Stomach (tissue), 8 donors: ENCODE measurements at regions not wholly inside any gene's neighbourhood (a gene's known extent, or its start where the extent isn't known, plus 50 kb on each side); places are given as distances from the start of the nearest gene placed in this dataset.
"Not testable (repeated sequence)": the region's sequence is repeated elsewhere in the genome, so short reads cannot be mapped to it uniquely, and the experiment has no call there.

Experiments
- DNase-seq, 2 donors: peaks; one replicate each; pipeline versions ENCODE4 v3.0.0 to v3.0.0-alpha.2; 2013 to 2019
- H3K27ac ChIP-seq, 5 donors: fragments of 200-600 bp in 4 of 5; sonication (generic) in 4 of 5; one replicate each; pipeline ENCODE4 v1.5.1; 2013 to 2019; ENCODE audit warnings: mild to moderate bottlenecking in 1 of 5, moderate library complexity in 1 of 5
- H3K27me3 ChIP-seq, 3 donors: fragments of 200-600 bp; sonication (generic); one replicate each; pipeline ENCODE4 v1.5.1; 2017 to 2019; ENCODE audit warnings: mixed run types in 1 of 3
- H3K36me3 ChIP-seq, 4 donors: fragments of 200-600 bp; sonication (generic); 1 replicate in 3 of 4; 2 replicates in 1 of 4; pipeline ENCODE4 v1.5.1; 2016 to 2019
- H3K4me1 ChIP-seq, 4 donors: fragments of 200-600 bp; sonication (generic); one replicate each; pipeline ENCODE4 v1.5.1; 2016 to 2019
- H3K4me3 ChIP-seq, 4 donors: fragments of 200-600 bp; sonication (generic) in 3 of 4; one replicate each; pipeline ENCODE4 v1.5.1; 2016 to 2019; ENCODE audit warnings: mild to moderate bottlenecking in 1 of 4
- H3K9me3 ChIP-seq, 4 donors: fragments of 200-600 bp; sonication (generic); one replicate each; pipeline ENCODE4 v1.5.1; 2016 to 2019
- EP300 ChIP-seq: sonication (generic); formaldehyde crosslinking; IDR thresholded peaks from one replicate; pipeline ENCODE4 v1.6.1; 2017; ENCODE audit warnings: antibody characterized with exemption
- POLR2A ChIP-seq, 4 donors: fragments of 450-650 bp; IDR thresholded peaks; one replicate each; pipeline ENCODE4 v1.6.1; 2016; ENCODE audit warnings: antibody characterized with exemption in 4 of 4, control low read depth in 2 of 4, mild to moderate bottlenecking in 1 of 4, moderate library complexity in 1 of 4
- POLR2AphosphoS5 ChIP-seq, 3 donors: sonication (generic); formaldehyde crosslinking; IDR thresholded peaks; one replicate each; pipeline ENCODE4 v1.6.1; 2016; ENCODE audit warnings: antibody characterized with exemption in 3 of 3
- WGBS, 5 donors: extraction: QIAGEN DNeasy Blood & Tissue Kit in 3 of 5; methylation state at CpG; one replicate each; pipeline versions ENCODE4 v1.1.5 to v1.1.7; 2013 to 2018; 5-methylcytosine and 5-hydroxymethylcytosine counted together
- intact Hi-C: fragments of 100-400 bp; cut with DNase I; formaldehyde crosslinking; loops from one replicate; pipeline ENCODE4 v1.15.1; 2023; ENCODE audit warnings: low total_unique reads
- TF ChIP-seq, protein P1 (sequence below), 7 experiments: fragments of 450-650 bp in 4 of 7; fragments of 200-600 bp in 3 of 7; sonication (generic) in 3 of 7; IDR thresholded peaks; one replicate each; pipeline ENCODE4 v1.5.1; 2016 to 2019; ENCODE audit warnings: antibody characterized with exemption in 7 of 7, control low read depth in 2 of 7, mild to moderate bottlenecking in 1 of 7
- donor health status: healthy with polysubstance abuse.
- donor health status: Bipolar disorder and iron deficiency.
- donor health status: healthy.

DNA sequence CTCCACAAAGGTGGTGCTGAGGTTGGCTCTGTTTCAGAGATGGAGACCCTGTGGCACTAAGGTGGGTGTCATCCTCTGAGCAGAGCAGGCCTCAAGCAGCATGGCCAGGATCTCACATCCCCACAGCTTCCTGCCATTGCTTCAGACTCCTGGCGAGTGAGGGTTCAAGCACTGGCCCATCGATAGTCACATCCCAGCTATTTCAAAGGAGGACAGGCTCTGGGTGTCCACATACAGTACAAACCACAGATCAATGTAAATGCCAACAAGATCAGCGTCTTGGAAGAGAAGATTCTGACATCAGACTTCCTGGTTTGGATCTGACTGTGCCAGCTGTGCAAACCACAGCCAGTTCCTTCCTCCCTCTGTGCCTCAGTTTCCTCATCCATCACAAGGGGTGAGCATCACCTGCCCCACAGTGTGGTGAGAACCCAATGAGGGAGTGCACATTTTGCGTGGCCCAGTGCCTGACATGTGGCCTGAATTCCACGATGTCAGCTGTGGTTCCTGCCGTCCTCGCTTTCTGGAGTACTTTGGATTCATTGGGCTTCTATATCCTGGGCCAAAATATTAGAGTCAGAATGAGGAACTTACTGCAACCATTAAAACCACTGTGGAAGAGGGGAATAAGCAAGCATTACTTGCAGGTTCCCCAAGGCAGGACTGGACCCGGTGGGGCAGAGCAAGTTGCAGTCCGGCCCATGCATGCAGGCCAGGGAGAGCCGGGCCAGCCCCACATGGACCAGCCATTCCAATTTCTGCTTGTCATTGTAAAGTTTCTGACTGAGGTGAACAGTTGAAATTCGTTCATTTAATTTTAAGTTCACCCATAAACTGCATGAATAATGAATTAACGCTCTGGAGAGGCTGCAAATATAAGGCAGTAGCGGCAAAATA is 236.0 kb downstream of the TTLL2 start:
- 87 to 93% (median 89%) methylated on average over 10 to 13 of the region's 13 CpGs for WGBS, 5 donors
- no peak overlapping the region for H3K27ac ChIP-seq

DNA sequence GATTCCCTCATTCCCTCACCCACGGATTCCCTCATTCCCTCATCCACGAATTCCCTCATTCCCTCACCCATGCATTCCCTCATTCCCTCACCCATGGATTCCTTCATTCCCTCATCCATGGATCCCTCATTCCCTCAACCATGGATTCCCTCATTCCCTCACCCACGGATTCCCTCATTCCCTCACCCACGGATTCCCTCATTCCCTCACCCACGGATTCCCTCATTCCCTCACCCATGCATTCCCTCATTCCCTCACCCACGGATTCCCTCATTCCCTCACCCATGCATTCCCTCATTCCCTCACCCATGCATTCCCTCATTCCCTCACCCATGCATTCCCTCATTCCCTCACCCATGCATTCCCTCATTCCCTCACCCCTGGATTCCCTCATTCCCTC is 238.0 kb downstream of the TTLL2 start:
- H3K36me3 ChIP-seq, H3K4me3 ChIP-seq, H3K27ac ChIP-seq, DNase-seq, intact Hi-C loops, H3K9me3 ChIP-seq: not testable (repeated sequence)
- Histone ChIP-seq H3K4me1 (peaks cover 0 to 18% (median 12%) of the 10 kb centered on the region in 4 donors), H3K27me3 (peaks cover 0 to 12% (median 0%) of the 10 kb centered on the region in 3 donors)
- 73 to 87% (median 77%) methylated on average over 6 of the region's 6 CpGs; no CpG with 5 or more reads in 1 of the 5 donors for WGBS, 5 donors

More for the DNA sequence above, 236.0 kb downstream of the TTLL2 start:
- intact Hi-C loops, result no loop called here
- DNase-seq, result no peak
- peaks cover 0 to 5% (median 0%) of the 10 kb centered on the region in 3 donors for H3K27me3 ChIP-seq
- no peaks in the 10 kb centered on the region for H3K36me3 ChIP-seq
- no peak overlapping the region for H3K4me3 ChIP-seq
- peaks cover 0 to 3% (median 2%) of the 10 kb centered on the region in 4 donors for H3K4me1 ChIP-seq
- no peak for TF ChIP-seq EP300
- TF ChIP-seq POLR2AphosphoS5 (IDR thresholded peaks at IDR 0.05), result no peak
- TF ChIP-seq, protein P1, sequence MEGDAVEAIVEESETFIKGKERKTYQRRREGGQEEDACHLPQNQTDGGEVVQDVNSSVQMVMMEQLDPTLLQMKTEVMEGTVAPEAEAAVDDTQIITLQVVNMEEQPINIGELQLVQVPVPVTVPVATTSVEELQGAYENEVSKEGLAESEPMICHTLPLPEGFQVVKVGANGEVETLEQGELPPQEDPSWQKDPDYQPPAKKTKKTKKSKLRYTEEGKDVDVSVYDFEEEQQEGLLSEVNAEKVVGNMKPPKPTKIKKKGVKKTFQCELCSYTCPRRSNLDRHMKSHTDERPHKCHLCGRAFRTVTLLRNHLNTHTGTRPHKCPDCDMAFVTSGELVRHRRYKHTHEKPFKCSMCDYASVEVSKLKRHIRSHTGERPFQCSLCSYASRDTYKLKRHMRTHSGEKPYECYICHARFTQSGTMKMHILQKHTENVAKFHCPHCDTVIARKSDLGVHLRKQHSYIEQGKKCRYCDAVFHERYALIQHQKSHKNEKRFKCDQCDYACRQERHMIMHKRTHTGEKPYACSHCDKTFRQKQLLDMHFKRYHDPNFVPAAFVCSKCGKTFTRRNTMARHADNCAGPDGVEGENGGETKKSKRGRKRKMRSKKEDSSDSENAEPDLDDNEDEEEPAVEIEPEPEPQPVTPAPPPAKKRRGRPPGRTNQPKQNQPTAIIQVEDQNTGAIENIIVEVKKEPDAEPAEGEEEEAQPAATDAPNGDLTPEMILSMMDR (IDR thresholded peaks at IDR 0.05), result no peak
- peaks cover 0 to 8% (median 3%) of the 10 kb centered on the region in 4 donors for H3K9me3 ChIP-seq

DNA sequence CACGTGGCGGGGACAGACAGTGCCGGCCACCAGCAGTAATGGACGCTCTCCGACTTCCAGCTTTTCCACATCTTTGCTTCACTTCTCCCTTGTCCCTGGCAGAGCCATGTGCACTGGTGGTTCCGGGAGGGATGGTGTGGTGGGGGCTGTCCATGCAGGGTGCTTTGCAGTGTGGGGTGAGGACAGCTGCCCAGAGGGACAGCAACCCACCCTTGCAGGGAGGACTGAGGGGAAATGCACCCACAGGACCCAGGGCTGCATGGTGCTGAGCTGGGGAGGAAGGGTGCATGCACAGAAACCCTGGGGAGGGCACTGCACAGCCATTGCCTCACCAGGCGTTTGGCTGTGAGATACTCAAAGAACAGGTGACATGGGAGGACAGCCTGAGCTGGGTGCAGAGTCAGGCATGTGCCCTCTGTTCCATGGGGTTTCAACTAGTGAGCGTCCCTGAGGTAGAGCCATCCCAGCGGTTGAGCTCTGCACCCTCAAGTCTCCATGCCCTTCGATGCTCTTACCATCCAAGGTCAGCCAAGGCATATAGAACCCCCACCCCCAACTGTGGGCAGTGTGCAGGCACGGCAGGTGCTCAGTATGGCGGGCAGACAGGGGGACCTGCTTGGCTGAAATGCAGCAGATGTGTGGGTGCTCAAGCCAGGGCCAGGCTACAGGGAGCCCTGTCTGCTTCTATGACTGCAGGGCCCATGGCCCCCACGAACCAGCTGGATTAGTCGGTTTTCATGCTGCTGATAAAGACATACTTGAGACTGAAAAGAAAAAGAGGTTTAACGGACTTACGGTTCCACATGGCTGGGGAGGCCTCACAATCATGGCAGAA is 239.7 kb downstream of the TTLL2 start:
- H3K27ac ChIP-seq, result no peak overlapping the region
- H3K9me3 ChIP-seq, result no peaks in the 10 kb centered on the region
- H3K4me1 ChIP-seq, result peaks cover 0 to 18% (median 12%) of the 10 kb centered on the region in 4 donors
- TF ChIP-seq EP300, result no peak
- TF ChIP-seq POLR2A (IDR thresholded peaks at IDR 0.05), result no peak
- TF ChIP-seq POLR2AphosphoS5 (IDR thresholded peaks at IDR 0.05), result no peak
- TF ChIP-seq, protein P1 (IDR thresholded peaks at IDR 0.05), result no peak
- no peak overlapping the region for H3K4me3 ChIP-seq
- peaks cover 0 to 12% (median 0%) of the 10 kb centered on the region in 3 donors for H3K27me3 ChIP-seq
- DNase-seq, result no peak
- H3K36me3 ChIP-seq, result no peaks in the 10 kb centered on the region
- intact Hi-C loops, result no loop called here
- WGBS, 5 donors, result 90 to 95% (median 91%) methylated on average over 15 to 16 of the region's 16 CpGs

DNA sequence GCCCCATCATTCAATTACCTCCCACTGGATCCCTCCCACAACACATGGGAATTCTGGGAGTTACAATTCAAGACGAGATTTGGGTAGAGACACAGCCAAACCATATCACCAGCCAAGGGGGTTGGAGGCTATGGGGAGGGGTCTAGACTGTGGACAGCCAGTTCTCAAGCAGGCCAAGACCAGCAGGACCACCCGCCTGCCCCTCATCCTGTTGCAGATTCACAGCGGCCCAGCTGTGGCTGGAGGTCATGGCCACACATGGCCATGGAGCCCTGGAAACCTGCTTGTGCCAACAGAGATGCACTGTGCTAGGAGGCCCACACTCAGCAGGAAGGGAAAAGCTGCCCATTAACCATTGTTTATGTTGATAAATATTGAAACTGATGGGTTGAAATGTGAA is 240.5 kb downstream of the TTLL2 start:
- 64 to 84% (median 79%) methylated on average over 3 of the region's 3 CpGs for WGBS, 5 donors
- TF ChIP-seq EP300 (no peak), POLR2AphosphoS5 (IDR thresholded peaks at IDR 0.05) (no peak), POLR2A (IDR thresholded peaks at IDR 0.05) (no peak)
- TF ChIP-seq, protein P1 (IDR thresholded peaks at IDR 0.05), result no peak
- no peak overlapping the region for H3K27ac ChIP-seq

More for the DNA sequence above, 240.5 kb downstream of the TTLL2 start:
- peaks cover 0 to 18% (median 12%) of the 10 kb centered on the region in 4 donors for H3K4me1 ChIP-seq
- no peaks in the 10 kb centered on the region for H3K9me3 ChIP-seq
- H3K36me3 ChIP-seq, result no peaks in the 10 kb centered on the region
- peaks cover 0 to 12% (median 0%) of the 10 kb centered on the region in 3 donors for H3K27me3 ChIP-seq
- DNase-seq, result no peak
- intact Hi-C loops, result no loop called here
- H3K4me3 ChIP-seq, result no peak overlapping the region
